ENCODE measurements at regions not wholly inside any gene's neighbourhood (a gene's known extent, or its start where the extent isn't known, plus 50 kb on each side); places are given as distances from the start of the nearest gene placed in this dataset.

DNA sequence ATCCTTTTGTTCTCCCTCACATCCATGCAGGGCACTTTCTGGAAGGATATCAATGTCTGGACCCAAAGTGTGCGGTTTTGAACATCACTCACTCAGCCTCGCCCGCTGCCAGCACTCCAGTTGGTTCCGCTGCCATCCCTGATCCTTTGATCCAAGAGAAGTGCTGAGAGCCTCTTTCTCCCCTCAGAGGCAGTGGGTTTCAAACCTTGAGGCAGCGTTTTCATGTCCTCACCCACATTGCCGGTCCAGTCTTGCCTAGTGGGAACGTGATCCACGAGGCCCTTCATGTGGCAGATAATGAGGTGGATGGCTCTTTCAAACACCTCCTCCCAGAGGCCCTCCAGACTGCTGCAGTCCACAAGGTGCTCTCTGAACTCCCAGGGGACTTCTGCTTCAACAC, 122.2 kb downstream of the ACTL8 start:
- no peak for DNase-seq

- no peak for DNase-seq
Observed at GRCh38 chr1:17877896-17878295, 122.8 kb downstream of the ACTL8 start.

DNA sequence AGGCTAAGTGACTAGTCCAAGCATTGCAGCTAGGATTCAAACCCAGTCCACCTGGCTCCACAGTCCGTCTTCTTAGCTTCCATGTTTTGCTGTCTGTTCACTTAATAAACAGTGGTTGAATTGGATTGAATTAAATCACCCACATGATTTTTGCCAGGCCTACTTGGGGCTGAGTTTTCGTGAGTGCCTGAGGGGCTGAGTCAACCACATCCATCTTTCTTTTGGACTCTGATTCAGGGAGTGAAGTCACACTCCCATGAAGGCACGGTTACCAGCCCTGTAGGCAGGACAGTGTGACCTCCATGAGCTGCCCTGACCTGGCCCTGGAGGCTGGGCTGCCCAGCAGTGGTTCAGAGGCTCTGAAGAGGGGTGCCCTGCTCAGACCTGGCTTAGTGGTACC, 123.7 kb downstream of the ACTL8 start:
- DNase-seq, result no peak

DNA sequence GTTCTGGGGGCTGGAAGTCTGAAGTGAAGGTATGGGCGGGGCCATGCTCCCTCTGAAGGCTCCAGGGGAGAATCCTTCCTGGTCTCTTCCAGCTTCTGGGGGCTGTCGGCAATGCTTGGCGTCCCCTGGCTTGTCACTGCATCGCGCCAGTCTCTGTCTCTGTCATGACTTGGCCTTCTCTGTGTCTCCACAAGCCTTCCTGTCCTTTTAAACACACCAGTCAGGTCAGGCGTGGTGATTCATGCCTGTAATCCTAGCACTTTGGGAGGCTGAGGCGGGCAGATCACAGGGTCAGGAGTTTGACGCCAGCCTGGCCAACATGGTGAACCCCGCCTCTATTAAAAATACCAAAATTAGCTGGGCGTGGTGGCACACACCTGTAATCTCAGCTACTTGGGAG, 125.3 kb downstream of the ACTL8 start:
- no peak for DNase-seq

- no peak for DNase-seq
Observed at GRCh38 chr1:17881761-17882160, 126.6 kb downstream of the ACTL8 start.

- no peak for DNase-seq
Observed at GRCh38 chr1:17883136-17883535, 128.0 kb downstream of the ACTL8 start.

GRCh38 chr1:17883662-17884395, 128.7 kb downstream of the ACTL8 start:
- no peak for DNase-seq

DNA sequence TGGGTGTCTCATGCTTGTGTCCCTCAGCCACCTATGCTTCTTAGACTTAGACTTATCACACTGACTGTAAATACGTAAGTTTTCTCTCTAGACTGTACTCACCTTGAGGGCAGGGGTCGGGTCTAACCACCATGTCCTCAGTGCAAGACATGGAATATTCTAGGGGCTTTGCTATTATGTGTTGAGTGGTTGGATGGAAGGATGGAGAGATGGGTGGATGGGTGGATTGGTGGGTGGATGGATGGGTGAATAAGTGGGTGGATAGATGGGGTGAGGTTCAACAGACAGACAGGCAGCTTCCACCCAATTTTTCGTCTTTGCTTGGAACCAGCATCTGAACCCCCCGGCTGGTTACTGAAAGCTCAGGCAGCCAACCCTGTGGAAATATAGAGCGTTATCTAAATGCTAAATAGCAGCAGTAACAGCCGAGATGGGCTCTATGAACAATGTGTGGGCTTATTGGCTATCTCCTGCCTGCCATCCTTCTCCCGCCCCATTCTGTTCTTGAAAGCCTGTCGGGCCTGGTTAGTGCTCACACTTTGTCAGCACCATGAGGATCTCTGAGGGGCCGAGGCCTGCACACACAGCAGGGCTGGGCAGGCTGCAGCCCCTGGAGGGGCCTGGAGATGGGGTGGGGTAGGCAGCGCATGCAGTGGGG, 130.7 kb downstream of the ACTL8 start:
- no peak for DNase-seq

GRCh38 chr1:17886386-17886785, 131.3 kb downstream of the ACTL8 start:
- no peak for DNase-seq

DNA sequence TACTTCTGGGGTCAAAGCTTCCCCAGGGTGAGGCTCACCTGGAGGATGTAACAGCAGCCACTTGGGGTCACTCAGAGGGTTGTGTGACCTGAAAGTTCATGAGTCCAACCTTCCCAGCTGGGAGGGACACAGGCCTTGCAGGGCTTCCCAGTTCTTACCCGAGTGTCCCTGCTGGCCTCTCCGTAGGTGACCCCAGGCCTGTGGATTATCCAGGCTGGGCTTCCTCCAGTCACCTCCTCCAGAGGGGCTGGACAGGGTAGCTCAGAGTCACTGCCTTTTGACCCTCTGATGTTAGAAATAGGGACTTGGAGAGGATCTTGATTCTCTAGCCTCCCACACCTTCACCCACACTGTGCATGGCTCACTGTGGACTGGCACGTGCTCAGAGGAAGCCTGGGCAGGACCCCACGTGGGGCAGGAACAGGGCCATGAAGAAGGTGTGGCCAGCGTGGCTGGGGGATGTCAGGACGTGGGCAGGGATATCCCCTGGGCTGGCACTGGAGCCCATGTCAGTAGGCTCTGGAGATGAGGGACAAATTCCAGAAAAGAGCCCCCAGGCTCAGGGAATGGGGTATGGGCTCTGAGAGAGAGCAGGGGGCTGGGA, 131.8 kb downstream of the ACTL8 start:
- no peak for DNase-seq

DNA sequence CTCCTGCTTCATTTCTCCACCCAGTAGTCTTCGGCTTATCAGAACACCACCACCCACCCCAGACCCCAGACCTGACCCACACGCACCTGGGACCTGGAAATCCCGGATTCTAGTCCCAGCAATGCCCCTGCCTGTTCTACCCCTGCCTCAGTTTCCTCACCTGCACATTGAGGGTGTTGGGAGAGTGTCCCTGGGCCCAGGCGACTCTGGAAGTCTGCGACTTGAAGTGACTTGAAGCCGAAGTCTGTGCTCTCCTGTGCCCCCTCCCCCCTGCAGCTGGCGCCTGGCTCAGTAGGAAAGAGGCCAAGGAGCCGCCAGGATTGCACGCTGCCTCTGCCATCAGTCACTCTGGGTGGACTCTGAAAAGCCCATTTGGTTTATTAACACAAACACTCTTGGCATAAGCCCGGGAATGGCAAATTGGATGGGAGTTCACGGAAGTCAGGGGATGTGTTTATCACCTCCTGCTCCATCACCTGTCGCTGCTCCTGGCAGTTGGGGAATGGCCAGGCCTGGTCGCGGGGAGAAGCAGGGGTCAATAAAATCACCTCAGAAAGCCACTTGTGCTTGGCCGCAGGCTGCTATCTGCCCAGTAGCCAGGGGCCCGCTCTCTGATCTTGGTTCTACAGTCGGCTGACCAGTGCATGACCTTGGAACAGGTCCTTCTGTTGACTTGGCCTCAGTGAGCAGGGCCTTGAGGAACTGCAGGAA, 132.7 kb downstream of the ACTL8 start:
- DNase-seq, result peak in 1 of 2 experiments; percentile 36

DNA sequence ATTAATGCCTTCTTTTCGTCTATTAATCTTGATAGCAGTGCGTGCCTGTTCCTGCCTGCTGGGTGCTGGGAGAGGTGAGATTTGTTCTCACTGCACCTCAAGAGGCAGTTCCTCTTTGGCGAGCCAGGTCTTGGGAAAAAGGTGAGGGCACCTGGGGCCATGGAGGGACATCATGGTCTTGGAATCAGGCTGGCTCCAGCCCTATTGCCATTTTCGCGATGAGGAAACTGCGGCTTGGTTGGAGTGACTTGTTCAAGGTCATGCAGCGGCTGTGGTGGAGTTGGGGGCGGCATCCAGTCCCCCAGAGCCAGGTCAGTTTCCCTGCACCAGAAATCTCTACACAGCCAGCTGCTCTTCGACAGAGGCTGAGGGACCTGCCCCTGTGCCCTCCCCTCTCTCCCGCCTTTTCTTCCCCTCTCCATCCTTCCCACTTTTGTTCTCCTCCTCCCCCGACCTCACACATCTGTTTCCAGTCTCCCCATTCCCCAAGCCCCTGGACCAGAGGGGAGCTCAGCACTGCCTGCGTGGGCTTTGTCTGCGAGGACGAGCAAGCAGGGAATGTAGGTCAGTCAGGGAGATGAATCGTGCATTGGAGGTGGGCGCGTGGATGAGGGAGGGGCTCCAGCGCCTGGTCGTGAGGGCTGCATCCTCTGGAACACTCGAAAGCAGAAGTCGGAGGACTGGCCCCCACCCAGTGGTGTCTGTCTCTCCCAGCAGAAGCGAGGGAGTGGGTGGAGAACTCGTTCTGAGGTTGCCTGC, 135.1 kb downstream of the ACTL8 start:
- DNase-seq, result no peak

DNA sequence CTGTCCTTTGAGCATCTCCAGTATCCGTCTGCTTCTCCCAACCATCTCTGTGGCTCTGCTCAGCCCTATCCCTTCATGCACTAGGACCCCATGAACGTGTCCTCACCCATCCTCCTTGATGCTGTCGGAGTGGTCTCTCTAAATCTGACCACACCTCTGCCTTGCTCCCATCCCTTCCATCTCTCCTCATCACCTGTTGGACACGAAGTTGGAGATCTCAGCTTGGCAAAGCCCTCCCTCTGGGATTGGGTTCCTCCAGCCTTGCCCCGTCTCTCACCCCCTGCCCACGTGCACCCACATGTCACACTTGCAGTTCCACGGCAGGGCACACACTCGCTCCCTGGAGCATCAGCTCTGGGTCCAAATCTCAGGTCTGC, 135.7 kb downstream of the ACTL8 start:
- DNase-seq, result no peak

DNA sequence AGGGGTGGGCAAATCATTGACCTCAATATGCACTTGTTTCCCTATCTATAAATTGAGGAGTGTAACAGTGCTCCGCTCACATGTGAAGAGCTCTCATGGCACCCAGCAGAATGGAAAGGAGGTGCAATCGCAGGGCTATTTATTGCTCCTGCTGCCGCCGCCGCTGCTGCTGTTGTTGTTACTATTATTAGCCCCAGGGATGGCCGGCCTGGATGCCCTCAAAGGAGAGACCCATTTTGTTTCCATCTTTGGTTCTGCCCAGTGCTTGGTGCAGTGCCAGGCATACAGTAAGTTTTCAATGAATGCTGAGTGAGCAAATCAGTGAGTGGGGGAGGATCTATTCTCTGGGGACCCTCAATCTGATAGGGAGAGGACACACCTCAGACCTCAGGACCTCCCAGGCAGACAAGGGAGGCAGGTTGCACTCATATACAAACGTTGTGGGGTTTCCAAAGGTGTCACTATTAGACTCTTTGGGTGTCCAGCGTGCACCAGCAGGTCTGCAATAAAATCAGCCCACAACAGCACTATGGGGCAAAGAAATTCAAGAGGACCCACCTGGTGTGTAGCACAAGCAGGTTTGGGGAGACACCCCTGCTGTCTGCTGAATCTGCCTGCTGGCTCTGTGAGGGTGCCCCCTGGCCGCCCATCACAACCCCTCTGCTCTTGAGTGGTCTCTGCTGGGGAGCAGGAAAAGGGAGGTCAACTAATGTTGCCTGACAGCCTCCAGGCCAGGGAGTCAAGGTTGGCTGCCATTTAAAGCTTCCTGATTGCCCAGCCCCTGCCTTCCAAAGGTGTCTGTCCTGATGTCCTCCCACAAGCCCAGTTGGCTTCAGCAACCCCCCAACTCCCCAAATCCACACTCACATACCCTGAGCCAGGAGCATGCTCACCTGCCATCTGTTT, 136.3 kb downstream of the ACTL8 start:
- no peak for DNase-seq

DNA sequence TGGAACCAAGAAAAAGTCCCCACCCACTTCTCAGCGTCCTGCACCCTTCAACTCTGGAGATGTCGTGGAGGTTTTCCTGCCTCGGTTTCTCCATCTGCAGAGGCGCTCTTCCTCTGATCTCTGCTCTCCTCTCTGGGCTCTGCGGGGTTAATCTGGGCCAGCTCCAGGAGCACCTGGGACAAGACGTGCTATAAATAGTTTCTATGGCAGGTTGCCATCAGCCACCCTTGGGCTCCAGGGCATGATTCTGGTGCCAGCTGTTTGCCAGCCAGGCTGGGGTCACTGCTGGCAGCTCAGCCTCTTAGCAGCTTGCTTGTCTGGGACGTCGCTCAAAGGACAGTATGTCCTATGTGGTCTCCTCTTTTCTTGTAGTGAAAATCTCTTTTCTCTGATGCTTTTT, 137.1 kb downstream of the ACTL8 start:
- DNase-seq, result peak; percentile 17 to 52

DNA sequence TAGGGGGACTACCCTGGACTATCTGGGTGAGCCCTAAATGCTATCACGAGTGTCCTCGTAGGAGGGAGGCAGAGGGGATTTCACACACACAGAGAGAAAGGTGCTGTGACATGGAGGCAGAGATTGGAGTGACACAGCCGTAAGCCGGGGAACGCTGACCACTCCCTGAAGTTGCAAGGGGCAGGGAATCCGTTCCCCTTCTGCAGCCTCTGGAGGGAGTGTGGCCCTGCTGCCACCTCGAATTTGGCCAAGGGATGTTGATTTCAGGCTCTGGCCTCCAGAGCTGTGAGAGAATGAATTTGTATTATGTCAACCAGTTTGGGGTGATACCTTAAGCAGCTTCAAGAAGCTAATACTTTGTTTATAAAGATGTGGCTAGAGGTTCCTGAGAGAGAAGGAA, 137.7 kb downstream of the ACTL8 start:
- DNase-seq, result no peak

DNA sequence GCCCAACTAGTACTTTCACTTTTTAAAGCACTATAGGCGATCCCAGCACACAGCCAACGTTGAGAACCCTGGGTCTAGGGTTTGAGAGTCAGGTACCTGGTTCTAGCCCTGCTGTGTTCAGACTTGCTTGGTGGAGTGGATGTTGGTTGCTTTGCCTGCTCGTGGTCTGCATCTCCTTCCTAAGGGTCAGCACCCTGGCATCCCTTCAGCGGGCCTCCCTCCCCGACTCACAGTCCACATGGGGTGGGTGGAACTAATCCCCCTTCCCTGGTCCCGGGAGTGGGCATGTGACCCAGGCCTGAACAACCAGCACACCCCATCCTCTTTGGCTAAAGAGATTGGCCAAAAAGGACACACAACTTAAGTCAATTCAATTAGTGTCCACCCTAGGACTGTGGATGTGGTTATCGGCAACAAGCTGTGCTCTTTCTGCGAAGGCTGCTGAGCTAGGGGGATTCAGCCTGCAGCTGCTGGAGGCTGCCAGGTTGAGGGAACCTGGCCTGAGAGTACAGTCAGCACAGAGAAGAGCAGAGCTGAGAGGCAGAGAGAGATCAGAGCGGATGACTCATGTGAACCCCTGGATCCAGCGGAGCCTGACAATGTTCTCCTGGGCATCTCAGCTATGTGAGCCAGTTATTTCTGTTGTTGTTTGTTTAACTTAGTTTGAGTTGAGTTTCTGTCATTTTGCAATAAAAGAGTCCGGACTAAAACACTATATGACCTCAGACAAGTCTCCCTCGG, 138.9 kb downstream of the ACTL8 start:
- no peak for DNase-seq

GRCh38 chr1:17895401-17895800, 140.3 kb downstream of the ACTL8 start:
- DNase-seq, result no peak

DNA sequence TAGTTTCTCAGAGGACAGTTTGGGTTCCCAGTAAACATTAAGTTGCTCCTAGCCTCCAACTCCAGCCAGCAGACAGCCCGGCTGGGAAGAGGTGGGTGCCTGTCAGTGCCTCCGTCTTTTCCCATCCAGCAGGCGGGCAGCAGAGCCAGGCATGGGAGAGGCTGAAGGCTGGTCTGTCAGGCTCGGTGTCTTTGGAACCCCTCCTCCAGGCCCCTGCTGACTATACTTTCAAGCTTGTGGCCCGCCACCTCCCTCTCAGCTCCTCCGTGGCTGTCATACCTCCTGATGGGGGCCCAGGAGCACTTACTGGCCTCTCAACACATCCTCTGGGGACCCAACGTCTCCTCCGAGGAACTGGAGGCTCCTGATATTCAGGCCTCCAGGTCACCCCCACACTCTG, 140.9 kb downstream of the ACTL8 start:
- DNase-seq, result no peak

DNA sequence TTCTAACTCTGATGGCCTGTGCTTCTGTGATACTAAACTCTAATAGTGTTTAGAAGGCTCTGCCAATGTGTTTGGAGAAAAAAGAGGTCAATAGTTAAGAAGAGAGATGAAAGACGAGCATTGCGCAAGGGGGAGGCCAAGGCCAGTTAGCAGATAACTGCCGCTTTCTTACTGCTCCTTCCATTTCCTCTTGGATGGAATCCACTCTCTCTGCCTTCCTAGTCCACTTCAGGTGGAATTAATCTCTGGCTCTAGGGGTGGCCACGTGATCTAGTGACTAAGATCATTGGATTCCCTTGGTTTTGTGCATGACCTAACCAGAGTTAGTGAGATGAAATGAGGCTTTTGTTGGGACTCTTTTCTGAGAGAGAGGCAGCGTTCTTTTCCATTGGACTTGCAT, 148.3 kb downstream of the ACTL8 start:
- no peak for DNase-seq

DNA sequence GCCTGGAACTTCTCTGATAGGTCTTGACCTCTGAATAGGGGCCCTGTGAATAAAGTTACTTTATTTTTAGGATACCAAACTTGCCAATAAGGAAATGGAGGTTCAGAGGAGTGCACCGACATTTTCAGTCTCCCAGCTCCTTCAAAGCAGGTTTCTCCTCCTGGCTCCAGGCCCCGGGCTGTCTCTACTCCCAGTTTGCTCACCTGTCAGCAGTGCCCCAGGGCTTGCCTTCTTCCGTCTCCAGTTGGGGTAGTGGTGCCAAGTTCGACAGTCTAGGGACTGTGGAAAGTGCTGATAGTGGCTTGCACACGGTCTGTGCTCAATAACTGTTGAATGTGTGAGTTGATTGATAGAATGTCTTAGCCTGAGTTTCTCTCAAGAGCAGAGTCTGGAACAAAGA, 149.2 kb downstream of the ACTL8 start:
- DNase-seq, result peak in 1 of 2 experiments; percentile 28
